Peyer's patch (tissue), 4 donors: ENCODE measurements at regions not wholly inside any gene's neighbourhood (a gene's known extent, or its start where the extent isn't known, plus 50 kb on each side); places are given as distances from the start of the nearest gene placed in this dataset.

Source experiments
- POLR2A ChIP-seq, 2 donors: fragments of 450-650 bp; IDR thresholded peaks; one replicate each; pipeline ENCODE4 v1.5.1; 2017; ENCODE audit warnings: antibody characterized with exemption in 2 of 2, mild to moderate bottlenecking in 2 of 2, moderate library complexity in 2 of 2
- TF ChIP-seq, protein P1 (sequence below), 6 experiments: fragments of 450-650 bp in 4 of 6; fragments of 200-600 bp in 2 of 6; sonication (generic) in 1 of 6; IDR thresholded peaks; one replicate each; pipeline ENCODE4 v1.5.1; 2017 to 2019; ENCODE audit warnings: antibody characterized with exemption in 6 of 6, mild to moderate bottlenecking in 3 of 6, moderate library complexity in 1 of 6

DNA sequence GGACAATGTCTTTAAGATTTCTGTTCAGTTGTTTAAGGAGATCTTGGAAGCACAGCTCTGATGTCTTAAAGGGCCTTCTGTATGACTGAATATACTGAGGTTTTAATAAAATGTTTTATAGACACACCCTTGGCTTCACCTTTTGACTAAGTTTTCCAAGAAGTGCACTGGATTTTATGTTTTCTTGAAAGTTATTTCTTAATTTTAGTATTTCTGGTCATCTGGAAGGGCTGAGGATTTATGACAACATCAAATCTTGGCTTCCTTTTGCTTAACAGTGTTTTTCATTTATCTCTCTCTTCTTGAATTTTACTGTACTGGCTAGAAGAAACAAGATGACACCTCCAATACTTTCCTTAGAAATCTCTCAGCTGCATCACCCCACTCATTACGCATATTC lies 2423.4 kb downstream of the LRRC4C start:
- TF ChIP-seq, protein P1, sequence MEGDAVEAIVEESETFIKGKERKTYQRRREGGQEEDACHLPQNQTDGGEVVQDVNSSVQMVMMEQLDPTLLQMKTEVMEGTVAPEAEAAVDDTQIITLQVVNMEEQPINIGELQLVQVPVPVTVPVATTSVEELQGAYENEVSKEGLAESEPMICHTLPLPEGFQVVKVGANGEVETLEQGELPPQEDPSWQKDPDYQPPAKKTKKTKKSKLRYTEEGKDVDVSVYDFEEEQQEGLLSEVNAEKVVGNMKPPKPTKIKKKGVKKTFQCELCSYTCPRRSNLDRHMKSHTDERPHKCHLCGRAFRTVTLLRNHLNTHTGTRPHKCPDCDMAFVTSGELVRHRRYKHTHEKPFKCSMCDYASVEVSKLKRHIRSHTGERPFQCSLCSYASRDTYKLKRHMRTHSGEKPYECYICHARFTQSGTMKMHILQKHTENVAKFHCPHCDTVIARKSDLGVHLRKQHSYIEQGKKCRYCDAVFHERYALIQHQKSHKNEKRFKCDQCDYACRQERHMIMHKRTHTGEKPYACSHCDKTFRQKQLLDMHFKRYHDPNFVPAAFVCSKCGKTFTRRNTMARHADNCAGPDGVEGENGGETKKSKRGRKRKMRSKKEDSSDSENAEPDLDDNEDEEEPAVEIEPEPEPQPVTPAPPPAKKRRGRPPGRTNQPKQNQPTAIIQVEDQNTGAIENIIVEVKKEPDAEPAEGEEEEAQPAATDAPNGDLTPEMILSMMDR (IDR thresholded peaks at IDR 0.05): no peak
- no peak for TF ChIP-seq POLR2A (IDR thresholded peaks at IDR 0.05)
